ENCODE measurements at regions not wholly inside any gene's neighbourhood (a gene's known extent, or its start where the extent isn't known, plus 50 kb on each side); places are given as distances from the start of the nearest gene placed in this dataset.

- no peaks in the 10 kb centered on the region for H3K9me3 ChIP-seq (ENCODE audit: insufficient read depth, low read length)
- no peaks in the 10 kb centered on the region for H3K79me2 ChIP-seq (ENCODE audit: low read length)
- H3K4me2 ChIP-seq (ENCODE audit: low read length), result no peak overlapping the region
- no peaks in the 10 kb centered on the region for H3K27me3 ChIP-seq (ENCODE audit: low read depth, low read length)
- no peak overlapping the region for H3K27ac ChIP-seq (ENCODE audit: low read length)
- H3K36me3 ChIP-seq (replicated peaks; ENCODE audit: low read depth, low read length), result no peaks in the 10 kb centered on the region
- H3K4me1 ChIP-seq (ENCODE audit: low read length), result no peaks in the 10 kb centered on the region
- no peak overlapping the region for H2AFZ ChIP-seq (ENCODE audit: low read depth, low read length)
- TF ChIP-seq CTCF (IDR thresholded peaks at IDR 0.05; ENCODE audit: low read depth, low read length), result no peak
- TF ChIP-seq EZH2phosphoT487 (IDR thresholded peaks at IDR 0.05; ENCODE audit: low read depth), result no peak
- H3K4me3 ChIP-seq (ENCODE audit: low read length), result no peak overlapping the region
- H4K20me1 ChIP-seq (ENCODE audit: insufficient read depth, low read length), result no peaks in the 10 kb centered on the region
- H3K9ac ChIP-seq (ENCODE audit: low read length), result no peak overlapping the region
Observed at GRCh38 chr6:67133973-67134372, 1426.9 kb upstream of the EYS start.

- Histone ChIP-seq H3K27ac (ENCODE audit: low read length) (no peak overlapping the region), H3K4me2 (ENCODE audit: low read length) (no peak overlapping the region), H3K27me3 (ENCODE audit: low read depth, low read length) (no peaks in the 10 kb centered on the region), H4K20me1 (ENCODE audit: insufficient read depth, low read length) (no peaks in the 10 kb centered on the region), H3K4me3 (ENCODE audit: low read length) (no peak overlapping the region), H3K4me1 (ENCODE audit: low read length) (no peaks in the 10 kb centered on the region), H3K9ac (ENCODE audit: low read length) (no peak overlapping the region), H3K9me3 (ENCODE audit: insufficient read depth, low read length) (no peaks in the 10 kb centered on the region), H3K79me2 (ENCODE audit: low read length) (no peaks in the 10 kb centered on the region), H3K36me3 (replicated peaks; ENCODE audit: low read depth, low read length) (no peaks in the 10 kb centered on the region), H2AFZ (ENCODE audit: low read depth, low read length) (no peak overlapping the region)
- TF ChIP-seq EZH2phosphoT487 (IDR thresholded peaks at IDR 0.05; ENCODE audit: low read depth), result no peak
- no peak for TF ChIP-seq CTCF (IDR thresholded peaks at IDR 0.05; ENCODE audit: low read depth, low read length)
Observed at GRCh38 chr6:67131827-67132226, 1424.8 kb upstream of the EYS start.

GRCh38 chr6:67129780-67130179 is 1422.8 kb upstream of the EYS start:
- Histone ChIP-seq H2AFZ (ENCODE audit: low read depth, low read length) (0 out of 2 replicates have a peak overlapping the region, but pooled peaks have one; percentile 33), H3K27ac (ENCODE audit: low read length) (no peak overlapping the region), H3K9ac (ENCODE audit: low read length) (no peak overlapping the region), H3K36me3 (replicated peaks; ENCODE audit: low read depth, low read length) (no peaks in the 10 kb centered on the region), H3K4me1 (ENCODE audit: low read length) (no peaks in the 10 kb centered on the region), H4K20me1 (ENCODE audit: insufficient read depth, low read length) (no peaks in the 10 kb centered on the region), H3K9me3 (ENCODE audit: insufficient read depth, low read length) (no peaks in the 10 kb centered on the region), H3K4me2 (ENCODE audit: low read length) (no peak overlapping the region), H3K4me3 (ENCODE audit: low read length) (no peak overlapping the region), H3K27me3 (ENCODE audit: low read depth, low read length) (no peaks in the 10 kb centered on the region), H3K79me2 (ENCODE audit: low read length) (no peaks in the 10 kb centered on the region)
- TF ChIP-seq CTCF (IDR thresholded peaks at IDR 0.05; ENCODE audit: low read depth, low read length) (no peak), EZH2phosphoT487 (IDR thresholded peaks at IDR 0.05; ENCODE audit: low read depth) (no peak)

- H3K4me2 ChIP-seq (ENCODE audit: low read length), result no peak overlapping the region
- H3K4me3 ChIP-seq (ENCODE audit: low read length), result no peak overlapping the region
- H3K27ac ChIP-seq (ENCODE audit: low read length), result no peak overlapping the region
- no peaks in the 10 kb centered on the region for H3K36me3 ChIP-seq (replicated peaks; ENCODE audit: low read depth, low read length)
- H2AFZ ChIP-seq (ENCODE audit: low read depth, low read length), result no peak overlapping the region
- H3K79me2 ChIP-seq (ENCODE audit: low read length), result no peaks in the 10 kb centered on the region
- no peaks in the 10 kb centered on the region for H3K9me3 ChIP-seq (ENCODE audit: insufficient read depth, low read length)
- no peaks in the 10 kb centered on the region for H3K27me3 ChIP-seq (ENCODE audit: low read depth, low read length)
- H3K4me1 ChIP-seq (ENCODE audit: low read length), result no peaks in the 10 kb centered on the region
- TF ChIP-seq CTCF (IDR thresholded peaks at IDR 0.05; ENCODE audit: low read depth, low read length) (no peak), EZH2phosphoT487 (IDR thresholded peaks at IDR 0.05; ENCODE audit: low read depth) (no peak)
- no peak overlapping the region for H3K9ac ChIP-seq (ENCODE audit: low read length)
- H4K20me1 ChIP-seq (ENCODE audit: insufficient read depth, low read length), result no peaks in the 10 kb centered on the region
Observed at GRCh38 chr6:67127041-67127440, 1420.0 kb upstream of the EYS start.
